Right lobe of liver (tissue), 4 donors: ENCODE measurements at regions not wholly inside any gene's neighbourhood (a gene's known extent, or its start where the extent isn't known, plus 50 kb on each side); places are given as distances from the start of the nearest gene placed in this dataset.

Experiments
- POLR2A ChIP-seq: fragments of 450-650 bp; IDR thresholded peaks from one replicate; pipeline ENCODE4 v1.6.1; 2017; ENCODE audit warnings: antibody characterized with exemption, mild to moderate bottlenecking
- TF ChIP-seq, protein P1 (sequence below), 4 donors: fragments of 200-600 bp in 3 of 4; fragments of 450-650 bp in 1 of 4; IDR thresholded peaks; one replicate each; pipeline versions ENCODE4 v1.5.1 to v1.8.0; 2016 to 2022; ENCODE audit warnings: antibody characterized with exemption in 4 of 4, mild to moderate bottlenecking in 2 of 4
- donor health status: DM: no; HTN: no; CAD: no.
- donor health status: DM: no; HTN: no; CAD: no.
- donor health status: DM: no; HTN: yes; CAD: no.

GRCh38 chr16:86932130-86932982 lies 354.0 kb downstream of the FOXL1 start:
- TF ChIP-seq, protein P1, sequence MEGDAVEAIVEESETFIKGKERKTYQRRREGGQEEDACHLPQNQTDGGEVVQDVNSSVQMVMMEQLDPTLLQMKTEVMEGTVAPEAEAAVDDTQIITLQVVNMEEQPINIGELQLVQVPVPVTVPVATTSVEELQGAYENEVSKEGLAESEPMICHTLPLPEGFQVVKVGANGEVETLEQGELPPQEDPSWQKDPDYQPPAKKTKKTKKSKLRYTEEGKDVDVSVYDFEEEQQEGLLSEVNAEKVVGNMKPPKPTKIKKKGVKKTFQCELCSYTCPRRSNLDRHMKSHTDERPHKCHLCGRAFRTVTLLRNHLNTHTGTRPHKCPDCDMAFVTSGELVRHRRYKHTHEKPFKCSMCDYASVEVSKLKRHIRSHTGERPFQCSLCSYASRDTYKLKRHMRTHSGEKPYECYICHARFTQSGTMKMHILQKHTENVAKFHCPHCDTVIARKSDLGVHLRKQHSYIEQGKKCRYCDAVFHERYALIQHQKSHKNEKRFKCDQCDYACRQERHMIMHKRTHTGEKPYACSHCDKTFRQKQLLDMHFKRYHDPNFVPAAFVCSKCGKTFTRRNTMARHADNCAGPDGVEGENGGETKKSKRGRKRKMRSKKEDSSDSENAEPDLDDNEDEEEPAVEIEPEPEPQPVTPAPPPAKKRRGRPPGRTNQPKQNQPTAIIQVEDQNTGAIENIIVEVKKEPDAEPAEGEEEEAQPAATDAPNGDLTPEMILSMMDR (IDR thresholded peaks at IDR 0.05): no peak
- TF ChIP-seq POLR2A: no peak
